HG03469 (cell line): ENCODE measurements at regions not wholly inside any gene's neighbourhood (a gene's known extent, or its start where the extent isn't known, plus 50 kb on each side); places are given as distances from the start of the nearest gene placed in this dataset.
A peak's percentile ranks its signal among the peaks of the same experiment; 100 is the strongest.

Experiments
- ATAC-seq: cut with Tn5 transposase; IDR thresholded peaks from one replicate; pipeline ENCODE4 v1.9.1; 2021; ENCODE audit warnings: mild to moderate bottlenecking, moderate library complexity, moderate number of reproducible peaks; ENCODE audit not compliant: unreplicated experiment

DNA sequence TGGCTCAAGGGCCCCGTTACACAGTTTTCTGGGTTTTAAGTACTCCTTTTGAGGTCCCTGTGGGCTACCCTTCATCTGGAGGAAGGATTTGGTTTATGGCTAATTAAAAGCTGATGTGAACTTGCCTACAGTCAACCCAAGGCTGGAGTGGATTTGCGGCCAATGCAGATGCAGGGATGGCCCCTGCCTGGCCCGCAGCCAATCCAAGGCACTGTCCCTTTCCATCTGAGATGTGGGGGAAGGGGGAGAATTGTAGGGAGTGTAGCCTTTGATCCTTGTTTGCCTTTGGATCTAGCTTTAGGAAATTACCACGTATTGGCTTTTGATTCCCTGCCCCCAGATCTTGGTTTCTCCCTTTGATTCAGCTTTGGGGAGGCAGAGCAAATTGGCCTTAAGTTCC is 128.0 kb upstream of the GGTLC1 start:
- no peak for ATAC-seq

DNA sequence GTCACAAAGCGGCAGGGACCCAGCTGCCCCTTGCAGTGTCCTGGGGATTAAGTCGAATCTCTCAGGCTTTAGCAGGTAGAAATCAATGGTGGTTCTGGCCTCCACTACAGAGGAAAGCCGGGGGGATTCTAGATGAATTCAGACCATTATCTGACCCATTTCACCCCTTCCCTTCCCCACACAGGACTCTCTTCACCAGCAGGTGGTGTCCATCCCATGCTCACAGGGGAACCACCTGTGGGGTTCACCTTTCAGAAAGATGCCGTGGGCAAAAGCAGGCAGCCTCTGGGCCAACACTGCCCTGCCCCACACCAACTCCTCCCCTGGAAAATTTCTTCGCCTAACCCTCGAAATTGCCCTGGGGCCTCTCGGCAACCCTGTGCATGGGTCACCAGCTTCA is 123.8 kb upstream of the GGTLC1 start:
- no peak for ATAC-seq

DNA sequence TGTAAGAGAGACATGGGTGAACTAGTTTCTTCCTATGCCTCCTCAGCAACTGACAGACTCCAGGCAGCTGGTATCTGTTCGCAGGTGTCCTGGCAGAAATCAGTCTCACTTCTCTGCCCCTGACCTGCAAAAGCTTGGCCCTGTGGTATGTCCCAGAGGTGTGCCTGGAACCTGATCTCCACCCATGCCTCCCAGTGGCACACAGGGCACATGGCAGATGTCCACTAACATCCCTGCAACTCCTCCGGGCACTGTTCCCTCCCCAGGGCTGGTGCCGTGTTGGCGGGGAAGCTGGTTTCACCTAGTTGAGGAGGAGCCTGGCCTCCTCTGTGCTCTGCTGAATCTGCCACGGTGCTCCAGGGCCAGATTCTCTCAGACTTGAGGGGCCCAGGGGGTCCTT is 123.3 kb upstream of the GGTLC1 start:
- ATAC-seq: no peak

DNA sequence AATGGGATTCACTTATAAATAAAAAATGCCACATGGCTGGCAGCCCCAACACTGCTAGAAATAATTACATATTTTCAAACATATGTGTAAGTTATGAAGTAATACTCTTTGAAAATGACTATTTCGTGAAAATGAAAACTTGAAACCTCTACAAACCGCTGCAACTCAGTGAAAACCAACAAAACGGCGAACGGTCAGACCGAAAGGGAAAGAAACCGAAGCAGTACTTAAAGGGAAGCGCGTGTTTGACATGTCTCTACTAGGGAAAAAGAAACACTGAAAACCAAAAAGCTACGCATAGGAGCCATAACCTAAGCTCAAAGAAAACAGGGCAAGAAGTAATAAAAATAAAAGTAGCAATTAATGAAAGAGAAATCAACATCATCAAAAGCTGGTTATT is 121.0 kb upstream of the GGTLC1 start:
- no peak for ATAC-seq

DNA sequence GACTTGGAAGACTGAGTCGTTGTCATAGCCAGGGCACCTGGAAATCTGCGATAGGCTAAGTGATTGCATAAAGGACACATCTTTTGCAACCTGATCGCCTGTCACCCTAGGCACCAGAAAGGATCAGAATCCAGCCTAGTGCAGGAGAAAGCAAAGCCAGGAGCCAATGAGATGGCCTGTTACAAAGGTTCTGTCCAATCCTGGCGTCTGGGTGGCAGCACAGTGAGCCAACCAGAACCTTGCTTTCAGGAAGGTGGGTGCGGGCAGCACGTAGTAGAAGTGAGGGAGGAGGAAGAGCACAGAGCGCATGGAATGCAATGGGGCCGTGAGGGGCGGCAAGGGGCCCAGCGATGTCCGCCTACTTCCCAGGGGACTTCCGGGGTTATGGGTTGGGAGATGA is 120.4 kb upstream of the GGTLC1 start:
- ATAC-seq: no peak

DNA sequence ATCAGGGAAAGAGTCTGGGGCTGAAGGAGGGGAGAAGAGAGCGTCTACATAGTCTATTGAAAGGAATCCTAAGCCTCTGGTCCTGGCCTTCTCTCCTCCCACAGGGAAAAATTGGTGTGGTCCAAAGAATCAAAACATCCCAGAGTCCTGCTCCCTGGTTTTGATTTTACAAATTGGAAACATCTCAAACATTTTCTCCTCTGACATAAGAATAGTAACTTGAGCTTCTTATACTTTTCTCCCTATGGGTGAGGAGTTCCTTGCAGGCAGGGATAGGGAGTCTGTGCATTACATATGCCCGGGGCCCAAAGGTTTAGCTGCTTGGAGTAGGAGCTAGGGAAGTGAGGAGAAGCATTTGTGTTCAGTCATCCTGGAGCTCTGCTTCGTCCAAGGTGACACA is 120.0 kb upstream of the GGTLC1 start:
- no peak for ATAC-seq

DNA sequence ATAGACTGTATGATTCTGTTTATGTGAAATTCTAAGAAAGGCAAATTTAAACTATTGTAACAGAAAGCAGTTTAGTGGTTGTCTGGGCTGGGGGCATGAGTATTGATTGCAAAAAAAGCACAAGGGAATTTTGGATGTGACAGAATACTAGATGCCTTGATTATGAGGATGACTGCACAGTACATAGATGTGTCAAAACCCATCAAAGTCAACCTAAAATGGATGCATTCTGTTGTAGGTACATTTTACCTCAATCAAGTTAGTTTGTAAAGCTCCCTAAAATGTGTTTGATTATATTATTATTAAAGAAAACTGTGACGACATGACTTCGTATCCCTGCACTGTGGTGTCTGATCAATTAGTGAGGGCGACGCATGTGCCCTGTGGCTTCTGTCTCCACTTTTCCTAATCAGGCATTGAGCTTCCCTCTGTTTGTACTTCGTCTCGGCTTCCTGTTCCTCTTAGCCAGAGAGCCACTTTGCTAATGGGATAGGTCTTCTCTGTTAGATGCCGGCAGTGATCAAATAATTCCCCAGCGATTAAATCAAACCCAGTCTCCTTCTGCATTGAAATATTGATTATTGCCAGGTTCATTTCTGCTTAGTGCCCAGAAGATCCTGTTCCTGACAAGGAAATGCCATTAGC is 118.3 kb upstream of the GGTLC1 start:
- ATAC-seq: no peak

DNA sequence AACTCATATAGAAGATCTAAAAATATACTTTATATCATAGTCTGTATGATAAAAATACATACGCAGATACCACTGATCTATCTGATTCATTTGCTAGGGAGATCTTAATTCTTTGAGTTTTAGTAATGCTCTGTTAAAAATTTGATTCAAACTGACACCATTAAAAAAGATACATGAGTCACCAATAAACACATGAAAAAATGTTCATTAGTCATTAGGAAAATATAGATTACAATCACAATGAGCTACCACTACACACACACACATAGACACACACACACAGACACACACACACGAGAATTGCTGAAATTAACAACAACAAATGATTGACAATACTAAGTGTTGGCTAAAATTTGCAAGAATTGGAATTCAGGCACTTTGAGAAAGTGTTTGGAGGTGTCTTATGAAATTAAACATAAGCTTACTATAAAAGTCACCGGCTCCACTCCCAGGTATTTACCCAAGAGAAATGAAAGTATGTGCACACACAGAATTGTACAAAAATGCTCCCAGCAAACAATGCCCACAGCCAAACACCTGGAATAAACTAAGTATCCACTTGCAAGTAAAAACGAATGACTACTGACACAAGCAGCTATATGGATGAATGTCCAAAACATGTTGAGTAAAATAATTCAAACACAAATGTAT is 117.7 kb upstream of the GGTLC1 start:
- no peak for ATAC-seq

DNA sequence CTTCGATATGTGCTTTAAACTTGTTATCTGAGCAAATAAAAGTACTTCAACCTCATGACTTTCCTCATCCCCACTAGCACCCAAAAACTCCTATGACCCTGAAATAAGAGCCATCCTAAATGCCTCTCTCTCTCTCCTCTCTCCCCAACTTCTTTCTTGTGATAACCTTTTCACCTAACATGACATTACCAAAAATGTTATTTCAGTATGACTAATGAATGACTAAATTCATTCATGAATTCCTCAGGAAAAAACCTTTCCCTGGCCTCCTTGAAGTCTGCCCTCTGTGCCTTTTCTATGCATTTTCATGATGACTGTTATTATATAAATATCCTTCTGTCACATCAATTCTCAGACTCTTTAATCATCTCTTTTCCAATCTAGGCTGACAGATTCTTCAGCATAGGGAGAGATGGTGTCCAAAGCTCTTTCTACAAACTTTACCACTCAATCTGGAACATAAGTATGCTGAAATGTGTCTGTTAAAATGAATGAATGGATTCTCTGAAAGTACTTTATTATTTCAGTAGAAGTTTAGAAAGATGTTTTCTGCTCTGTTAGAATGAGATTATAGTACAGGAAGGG is 114.3 kb upstream of the GGTLC1 start:
- ATAC-seq: no peak

DNA sequence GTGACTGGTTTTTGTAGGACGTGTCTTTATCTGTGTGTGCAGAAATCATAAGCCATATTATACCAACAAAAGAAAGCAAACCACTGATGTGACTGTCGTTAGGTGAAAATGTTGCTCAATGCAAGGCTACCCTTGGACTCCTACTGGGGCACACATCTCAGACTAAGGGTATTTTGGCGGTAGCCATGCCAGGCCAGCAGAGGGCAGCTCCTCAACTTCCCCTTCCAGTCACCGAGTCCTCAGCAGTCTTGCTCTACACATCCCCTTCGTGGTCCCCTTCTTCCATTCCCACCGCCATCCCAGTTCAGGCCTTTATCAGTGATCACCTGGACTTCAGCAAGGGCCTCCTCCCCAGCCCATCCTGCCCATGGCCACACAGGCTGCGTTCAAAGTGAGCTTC is 113.7 kb upstream of the GGTLC1 start:
- no peak for ATAC-seq

DNA sequence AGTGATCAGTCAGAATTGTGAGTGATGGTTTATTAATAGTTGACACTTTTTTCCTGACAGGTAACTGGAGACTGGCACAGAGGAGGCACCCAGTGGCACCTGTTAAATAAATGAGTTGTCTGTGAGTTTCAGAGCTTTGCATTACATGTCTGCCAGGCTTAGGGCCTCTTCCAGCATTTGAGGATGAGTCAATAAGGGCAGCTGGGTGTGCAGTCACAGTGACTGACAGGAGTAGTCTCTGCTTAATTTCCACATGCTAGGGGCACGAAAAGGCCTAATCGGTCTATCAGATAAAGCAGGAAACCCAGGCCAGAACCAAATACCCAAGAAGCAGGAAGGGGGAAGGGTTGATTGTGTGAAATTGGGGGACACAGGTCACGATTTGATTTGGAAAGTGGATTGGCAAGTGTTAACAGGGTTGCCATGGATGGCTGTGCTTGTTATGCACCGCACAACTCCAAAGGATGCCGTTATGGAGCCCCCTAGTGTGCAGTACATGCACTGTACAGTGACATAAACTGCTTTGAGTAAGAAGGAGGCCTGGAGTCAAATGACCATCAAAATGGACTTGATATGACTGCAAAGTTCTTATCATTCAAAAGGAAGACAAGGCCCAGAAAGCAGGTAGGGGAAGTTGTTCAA is 111.9 kb upstream of the GGTLC1 start:
- ATAC-seq: peak; percentile 58

DNA sequence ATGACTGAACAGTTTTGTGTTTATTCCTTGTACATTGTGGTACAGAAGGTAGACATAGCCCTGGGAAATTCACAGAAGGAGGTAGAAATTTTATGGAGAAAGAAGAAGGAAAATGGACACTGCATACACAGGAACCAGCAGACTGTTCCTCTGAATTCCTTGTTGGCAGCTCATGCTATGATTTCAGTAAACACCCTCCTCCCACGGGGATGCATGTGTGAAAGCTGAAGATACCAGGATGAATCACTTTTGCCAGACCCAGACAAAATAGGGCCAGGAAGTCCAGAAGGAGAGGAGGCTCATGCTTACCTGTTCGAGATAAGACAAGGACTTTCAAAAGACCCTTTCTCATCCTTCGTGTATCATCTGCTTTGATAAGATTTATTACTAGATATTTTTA is 110.3 kb upstream of the GGTLC1 start:
- no peak for ATAC-seq

DNA sequence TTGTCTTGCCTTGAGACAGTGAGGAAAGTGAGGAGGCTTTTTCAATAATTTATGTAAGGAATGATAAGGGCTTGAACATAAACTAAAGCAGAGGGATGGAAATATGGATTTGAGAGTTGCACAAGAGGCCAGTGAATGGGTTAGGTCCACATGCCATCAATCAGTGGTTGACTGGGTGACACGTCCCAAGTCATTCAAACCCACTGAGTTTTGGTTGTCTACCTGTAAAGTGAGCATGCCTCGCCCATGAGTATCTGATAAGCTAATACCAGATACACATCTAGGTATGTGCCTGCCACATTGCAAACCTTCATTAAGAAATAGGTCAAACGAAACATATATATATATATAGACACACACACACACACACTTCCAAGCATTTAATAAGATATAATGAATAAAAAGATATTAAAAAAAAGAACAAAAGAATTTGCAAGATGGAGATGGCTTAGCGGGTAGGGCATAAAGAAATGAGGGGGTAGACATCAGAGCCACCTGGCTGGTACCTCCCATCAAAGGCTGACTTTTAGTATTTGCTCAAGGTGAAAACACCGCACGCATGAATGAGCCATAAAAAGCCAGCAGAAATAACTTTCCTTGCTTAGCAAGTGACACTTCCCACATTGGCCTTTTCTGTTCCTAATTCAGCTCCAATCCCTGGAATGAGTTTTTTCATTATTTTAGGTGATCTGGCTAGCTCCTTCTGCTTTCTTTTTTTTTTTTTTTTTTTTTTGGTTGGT is 109.1 kb upstream of the GGTLC1 start:
- ATAC-seq: no peak

DNA sequence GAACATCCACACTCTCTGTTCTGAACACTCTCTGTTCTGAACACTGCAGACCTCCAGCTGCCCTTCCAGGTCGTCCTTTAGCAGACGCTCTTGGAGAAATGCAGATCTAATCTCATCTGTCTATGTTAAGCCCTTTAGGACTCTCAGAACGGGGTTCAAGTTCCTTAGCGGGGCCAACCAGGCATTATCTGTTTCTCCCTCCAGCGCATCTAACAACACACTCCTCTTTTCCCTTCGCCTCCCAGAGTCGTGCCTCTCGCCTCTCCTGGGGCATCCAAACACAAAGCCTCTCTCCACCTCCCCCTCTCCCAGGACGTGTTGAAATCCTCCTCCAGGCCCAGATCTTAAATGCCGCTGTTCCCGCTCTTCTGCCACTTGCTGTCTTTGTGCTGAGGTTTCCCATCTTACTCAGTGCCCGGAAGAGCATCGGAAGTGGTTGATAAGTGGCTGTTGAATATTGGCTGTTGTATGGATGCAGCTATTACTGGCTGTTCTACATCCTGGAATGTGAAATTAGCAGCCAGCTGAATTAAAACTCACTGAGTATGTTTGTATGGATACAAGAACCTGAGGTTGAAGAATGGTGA is 108.4 kb upstream of the GGTLC1 start:
- no peak for ATAC-seq

DNA sequence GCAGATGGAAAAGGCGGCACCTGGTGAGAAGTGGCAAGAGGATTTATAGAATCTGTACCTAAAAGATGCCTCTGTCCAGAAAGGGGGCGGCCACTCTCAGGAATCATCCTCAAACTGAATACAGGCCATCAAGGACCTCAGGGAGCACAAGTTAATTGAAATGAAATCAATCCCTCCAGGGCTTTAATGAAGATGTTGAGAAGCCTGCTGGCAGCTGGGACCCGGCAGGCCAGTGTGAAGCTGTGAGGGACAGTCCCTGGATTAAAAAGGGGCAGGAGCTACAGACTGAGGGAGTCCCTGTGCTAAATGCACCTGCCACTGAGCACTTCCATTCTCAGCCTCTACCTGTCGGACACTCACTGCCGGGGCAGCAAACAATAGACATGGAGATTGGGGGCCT is 107.7 kb upstream of the GGTLC1 start:
- no peak for ATAC-seq

DNA sequence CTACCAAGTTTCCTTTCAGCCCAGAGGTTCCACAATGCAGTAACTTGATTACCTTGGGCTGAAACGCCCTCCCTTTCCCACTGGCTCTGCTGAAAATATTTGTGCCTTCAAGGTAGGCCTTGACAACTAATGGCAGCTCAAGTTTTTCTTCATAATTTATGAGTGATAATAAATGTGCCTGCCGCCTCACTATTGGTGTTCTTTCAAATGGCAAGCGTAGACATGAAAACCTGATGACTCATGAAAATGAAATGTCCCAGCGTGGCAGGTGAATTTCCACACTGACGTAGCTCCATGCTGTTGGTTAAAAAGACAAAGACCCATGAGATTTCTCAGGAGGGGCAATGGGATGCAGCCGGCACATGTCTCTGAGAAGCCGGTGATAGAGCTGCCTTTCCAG is 107.2 kb upstream of the GGTLC1 start:
- no peak for ATAC-seq

DNA sequence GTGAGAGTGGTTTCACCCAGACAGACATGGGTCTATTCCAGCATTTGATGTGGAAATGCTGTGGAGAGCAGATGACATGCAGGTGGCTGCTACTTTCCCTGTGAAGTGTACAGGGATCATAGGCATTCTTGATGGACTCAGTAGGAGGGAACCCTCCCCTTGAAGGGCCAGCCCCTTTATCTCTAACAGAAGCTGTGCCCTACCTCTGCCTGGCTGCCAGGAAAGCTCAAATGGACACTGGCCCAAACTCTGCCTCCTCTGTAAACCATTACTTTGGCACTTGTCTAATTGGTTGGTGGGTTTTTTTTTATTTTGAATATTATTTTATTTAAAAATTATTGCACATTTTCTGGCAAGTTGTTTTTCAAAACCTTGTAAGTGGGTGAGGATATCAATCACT is 106.7 kb upstream of the GGTLC1 start:
- no peak for ATAC-seq

DNA sequence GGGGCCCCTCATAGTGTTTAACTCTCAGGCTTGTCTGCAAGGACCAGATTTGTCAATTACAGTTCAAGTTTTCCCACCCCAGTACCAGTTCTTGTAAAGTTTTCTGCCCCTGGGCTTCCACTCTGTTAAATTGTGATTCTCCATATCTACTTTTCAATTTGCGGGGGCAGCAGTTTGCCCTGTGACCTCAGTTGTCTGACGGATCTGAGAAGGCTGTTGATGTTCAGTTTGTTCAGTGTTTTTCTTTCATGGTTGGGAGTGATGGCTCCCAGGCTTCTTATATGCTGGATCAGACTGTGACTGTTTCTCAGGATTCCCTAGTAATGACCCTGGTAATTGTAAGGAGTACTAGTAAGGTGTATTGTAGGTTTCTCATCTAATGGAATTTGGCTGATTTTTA is 101.0 kb upstream of the GGTLC1 start:
- ATAC-seq: no peak

DNA sequence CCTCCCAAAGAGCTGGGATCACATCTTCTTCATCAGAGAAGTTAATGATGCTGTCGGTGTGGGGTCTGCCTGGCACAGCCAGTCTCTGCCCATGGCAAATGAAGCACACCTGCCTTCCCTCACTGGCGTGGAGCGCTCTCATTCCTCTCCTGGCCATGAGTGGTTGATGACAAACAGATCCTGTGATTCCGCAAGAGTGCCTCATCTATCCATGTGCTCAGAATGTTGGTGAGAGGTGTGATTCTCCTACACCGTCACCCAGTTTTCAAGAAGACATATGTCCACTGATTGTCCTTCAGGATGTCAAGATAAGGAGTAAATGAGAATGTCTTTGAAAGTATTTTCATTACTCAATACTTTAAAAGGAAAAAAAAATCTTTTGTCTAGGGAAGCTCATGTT is 97.5 kb upstream of the GGTLC1 start:
- no peak for ATAC-seq

DNA sequence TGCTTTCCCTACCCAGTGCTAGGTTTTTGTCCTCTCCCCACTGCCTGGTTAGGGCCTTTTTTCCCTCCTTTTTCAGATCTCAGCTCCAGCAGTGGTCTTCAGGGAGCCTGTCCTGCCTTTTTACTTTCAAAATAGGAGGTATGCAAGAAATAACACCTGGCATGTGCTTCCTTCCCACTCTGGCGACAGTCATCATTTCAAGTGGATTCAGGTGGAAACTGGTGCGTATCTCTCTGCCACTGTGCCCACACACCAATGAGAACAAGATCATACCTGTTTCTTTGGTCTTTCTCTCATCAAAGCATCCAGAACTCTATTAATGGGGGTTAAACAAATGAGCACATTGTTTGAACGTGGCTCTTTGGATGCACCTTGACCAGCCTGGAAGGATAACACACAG is 95.7 kb upstream of the GGTLC1 start:
- no peak for ATAC-seq

DNA sequence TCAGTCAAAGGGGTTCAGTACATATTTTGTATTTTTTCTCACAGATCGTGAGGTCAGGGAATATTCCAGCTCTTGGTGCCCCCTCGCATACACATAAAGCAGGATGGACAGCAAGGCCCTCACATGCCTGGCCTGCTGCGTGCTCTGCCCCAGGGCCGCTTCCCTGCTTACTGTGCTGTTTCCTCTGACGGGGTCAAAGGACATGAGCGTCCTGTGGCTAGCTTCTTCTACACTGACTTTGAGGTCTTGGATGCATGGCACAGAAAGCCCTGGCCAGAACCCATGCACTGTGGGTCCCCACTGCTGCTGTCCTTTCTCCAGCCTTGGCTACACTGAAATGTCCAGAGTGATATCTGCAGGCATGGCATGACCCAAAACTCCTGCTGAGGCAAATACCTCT is 92.5 kb upstream of the GGTLC1 start:
- no peak for ATAC-seq
